ENCODE measurements at regions not wholly inside any gene's neighbourhood (a gene's known extent, or its start where the extent isn't known, plus 50 kb on each side); places are given as distances from the start of the nearest gene placed in this dataset.

GRCh38 chr6:90997076-90997475 lies 410.2 kb upstream of the MAP3K7 start:
- no peak for DNase-seq (ENCODE audit: low read depth, low spot score)

GRCh38 chr6:90993770-90994169 lies 406.9 kb upstream of the MAP3K7 start:
- no peak for DNase-seq (ENCODE audit: low read depth, low spot score)

- no peak for DNase-seq (ENCODE audit: low read depth, low spot score)
Observed at GRCh38 chr6:90989763-90990162, 402.9 kb upstream of the MAP3K7 start.

GRCh38 chr6:90984066-90984465 lies 397.2 kb upstream of the MAP3K7 start:
- no peak for DNase-seq (ENCODE audit: low read depth, low spot score)

- peak; percentile 67 for DNase-seq (ENCODE audit: low read depth, low spot score)
Observed at GRCh38 chr6:90983462-90983861, 396.6 kb upstream of the MAP3K7 start.

- DNase-seq (ENCODE audit: low read depth, low spot score): no peak
Observed at GRCh38 chr6:90982581-90982980, 395.7 kb upstream of the MAP3K7 start.

GRCh38 chr6:90982051-90982450 lies 395.2 kb upstream of the MAP3K7 start:
- DNase-seq (ENCODE audit: low read depth, low spot score): peak; percentile 13

- no peak for DNase-seq (ENCODE audit: low read depth, low spot score)
Observed at GRCh38 chr6:90978046-90978445, 391.2 kb upstream of the MAP3K7 start.

GRCh38 chr6:90977513-90977912 lies 390.6 kb upstream of the MAP3K7 start:
- no peak for DNase-seq (ENCODE audit: low read depth, low spot score)

- no peak for DNase-seq (ENCODE audit: low read depth, low spot score)
Observed at GRCh38 chr6:90976341-90976740, 389.5 kb upstream of the MAP3K7 start.

- DNase-seq (ENCODE audit: low read depth, low spot score): no peak
Observed at GRCh38 chr6:90975741-90976140, 388.9 kb upstream of the MAP3K7 start.

- DNase-seq (ENCODE audit: low read depth, low spot score): no peak
Observed at GRCh38 chr6:90973188-90973587, 386.3 kb upstream of the MAP3K7 start.

- no peak for DNase-seq (ENCODE audit: low read depth, low spot score)
Observed at GRCh38 chr6:90970672-90971071, 383.8 kb upstream of the MAP3K7 start.

- DNase-seq (ENCODE audit: low read depth, low spot score): no peak
Observed at GRCh38 chr6:90967471-90967870, 380.6 kb upstream of the MAP3K7 start.

- DNase-seq (ENCODE audit: low read depth, low spot score): no peak
Observed at GRCh38 chr6:90960324-90960723, 373.5 kb upstream of the MAP3K7 start.

GRCh38 chr6:90955246-90955645 lies 368.4 kb upstream of the MAP3K7 start:
- no peak for DNase-seq (ENCODE audit: low read depth, low spot score)

GRCh38 chr6:90953405-90954161 lies 366.7 kb upstream of the MAP3K7 start:
- no peak for DNase-seq (ENCODE audit: low read depth, low spot score)

GRCh38 chr6:90952176-90952575 lies 365.3 kb upstream of the MAP3K7 start:
- no peak for DNase-seq (ENCODE audit: low read depth, low spot score)

- no peak for DNase-seq (ENCODE audit: low read depth, low spot score)
Observed at GRCh38 chr6:90948540-90948939, 361.7 kb upstream of the MAP3K7 start.

GRCh38 chr6:90947184-90948064 lies 360.6 kb upstream of the MAP3K7 start:
- DNase-seq (ENCODE audit: low read depth, low spot score): no peak

GRCh38 chr6:90941885-90942284 lies 355.0 kb upstream of the MAP3K7 start:
- no peak for DNase-seq (ENCODE audit: low read depth, low spot score)

GRCh38 chr6:90940812-90941481 lies 354.1 kb upstream of the MAP3K7 start:
- DNase-seq (ENCODE audit: low read depth, low spot score): peak; percentile 24

Data from ELF-1 (cell line).